ENCODE measurements at regions not wholly inside any gene's neighbourhood (a gene's known extent, or its start where the extent isn't known, plus 50 kb on each side); places are given as distances from the start of the nearest gene placed in this dataset.

DNA sequence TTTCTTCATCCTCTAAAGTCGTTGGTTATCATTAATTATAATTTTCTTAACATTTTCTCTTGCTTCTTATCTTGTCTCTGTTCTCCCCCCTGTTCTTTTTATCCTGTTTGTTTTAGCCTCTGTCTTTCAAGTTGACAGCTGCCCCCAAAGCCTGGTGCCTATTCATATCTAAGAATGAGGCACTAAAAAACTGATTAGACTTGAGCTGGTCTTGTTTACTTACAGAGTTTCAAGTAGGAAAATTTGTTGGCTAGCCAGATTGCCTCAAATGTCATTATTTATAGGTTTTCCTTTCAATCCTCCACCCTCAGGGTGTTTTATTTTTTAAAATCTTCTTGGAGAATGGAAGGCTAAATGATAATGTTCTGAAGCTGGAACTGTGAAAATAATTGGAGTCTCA, 236.0 kb downstream of the UTP18 start:
- no peak for DNase-seq

DNA sequence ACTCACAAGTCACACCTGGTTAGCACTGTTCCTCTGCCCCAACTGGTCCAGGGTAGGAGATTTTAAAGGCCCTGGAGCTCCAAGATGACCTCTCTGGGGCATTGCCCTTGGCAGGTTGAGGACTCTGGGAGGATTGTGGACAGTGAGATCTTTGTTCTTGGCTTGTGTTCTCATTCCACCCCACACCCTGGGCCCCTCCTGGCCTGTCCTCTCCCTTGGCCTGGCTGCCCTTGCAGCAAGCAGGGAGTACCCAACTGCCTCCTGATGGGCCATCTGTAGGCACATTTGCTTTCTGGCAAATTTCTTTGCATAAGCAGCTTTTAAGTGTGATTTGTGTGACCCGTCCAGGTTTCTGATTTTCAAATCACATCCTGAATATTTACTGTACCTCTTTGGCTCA, 239.6 kb downstream of the UTP18 start:
- DNase-seq: peak; percentile 94 to 96

DNA sequence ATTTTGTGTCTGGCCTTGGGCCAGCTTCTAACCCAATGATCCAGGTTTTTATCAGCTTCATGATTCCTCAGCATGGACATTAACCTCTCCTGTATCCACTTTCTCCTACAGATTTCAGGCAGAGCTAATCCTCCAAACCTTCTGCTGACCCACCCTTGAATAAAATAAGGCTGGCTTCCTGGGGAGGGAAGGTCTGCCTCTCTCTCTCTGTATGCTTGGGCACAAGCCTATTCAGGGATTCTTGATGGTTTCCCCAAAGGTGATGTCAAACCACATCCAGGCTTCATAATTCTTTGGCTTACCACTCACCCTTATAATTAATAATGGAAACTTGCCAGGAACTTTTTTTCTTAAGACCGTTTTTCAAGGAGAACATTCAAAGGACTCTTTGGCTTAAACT, 240.1 kb downstream of the UTP18 start:
- DNase-seq: no peak

DNA sequence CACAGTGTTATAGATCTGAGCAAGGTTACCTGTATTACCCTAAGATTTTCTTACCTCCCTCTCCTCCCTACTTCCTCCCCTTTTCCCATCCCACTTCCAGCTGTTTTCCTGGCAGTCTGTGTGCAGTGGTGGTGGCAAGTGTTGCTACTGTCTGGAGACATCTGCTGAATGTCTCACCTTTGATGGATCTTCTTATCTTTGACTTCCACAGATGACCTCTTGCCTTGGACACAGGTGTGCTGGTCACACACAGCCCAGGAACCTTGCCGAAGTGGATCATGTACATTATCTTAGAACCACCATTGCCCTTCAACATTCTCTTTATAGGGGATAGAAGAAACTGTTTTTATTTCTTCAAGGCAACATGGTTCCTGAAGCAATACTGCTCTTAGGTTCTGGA, 245.1 kb downstream of the UTP18 start:
- DNase-seq: no peak

DNA sequence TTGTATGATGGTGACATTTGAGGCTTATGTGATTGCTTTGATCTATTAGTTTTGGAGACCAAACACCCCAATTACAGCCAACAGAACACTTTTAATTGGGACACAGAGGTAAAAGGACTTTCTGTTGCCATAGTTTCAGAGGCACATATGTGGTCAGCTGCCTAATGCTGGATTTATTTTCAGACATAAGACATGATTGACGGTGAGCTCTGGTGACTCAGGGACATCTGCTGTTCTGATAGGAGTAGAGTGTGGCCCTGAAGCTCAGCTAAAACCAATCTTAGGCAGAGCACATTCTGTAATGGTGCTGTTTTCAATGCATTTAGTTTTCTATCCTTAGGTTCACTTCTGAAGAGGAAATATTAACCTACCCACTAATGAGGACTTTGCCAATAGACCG, 247.1 kb downstream of the UTP18 start:
- DNase-seq: no peak

DNA sequence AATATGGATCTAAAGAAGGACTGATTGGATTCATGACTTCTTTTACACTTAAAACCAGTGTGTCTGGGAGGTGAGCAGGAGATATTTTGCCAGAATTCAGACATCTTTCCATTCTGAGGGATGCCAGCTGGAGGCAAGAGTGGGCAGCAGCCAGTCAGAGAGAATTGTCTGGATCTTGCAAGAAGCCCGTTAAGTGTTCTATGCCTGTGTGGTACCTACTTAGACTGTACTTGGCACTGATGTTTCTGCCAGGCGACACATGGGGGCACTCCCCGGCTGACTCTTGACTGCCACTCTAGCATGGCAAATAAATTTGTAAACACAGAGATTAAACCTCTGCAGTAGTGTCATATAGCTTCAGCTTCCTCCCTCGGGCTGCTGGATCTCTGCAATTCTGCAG, 247.7 kb downstream of the UTP18 start:
- DNase-seq: no peak

DNA sequence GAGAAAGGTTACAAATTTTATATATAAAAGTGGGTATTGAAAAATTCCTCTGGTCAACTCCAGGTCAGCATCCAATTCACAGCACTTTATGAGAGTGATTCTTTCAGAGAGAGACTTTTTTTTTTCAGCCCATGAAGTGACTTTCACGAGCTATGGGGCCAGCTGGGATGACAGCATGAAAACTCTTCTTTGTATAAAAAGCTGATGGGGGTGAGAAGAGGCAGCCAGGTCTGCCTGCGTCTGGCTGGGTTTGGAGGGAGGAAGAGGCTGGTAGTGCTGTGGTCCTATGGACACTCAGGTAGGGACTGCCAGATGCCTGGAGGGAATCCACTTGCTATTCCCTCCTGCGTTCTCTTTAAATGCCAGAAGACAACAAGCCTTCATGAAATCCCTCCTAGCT, 250.6 kb downstream of the UTP18 start:
- peak in 1 of 2 experiments; percentile 11 for DNase-seq

DNA sequence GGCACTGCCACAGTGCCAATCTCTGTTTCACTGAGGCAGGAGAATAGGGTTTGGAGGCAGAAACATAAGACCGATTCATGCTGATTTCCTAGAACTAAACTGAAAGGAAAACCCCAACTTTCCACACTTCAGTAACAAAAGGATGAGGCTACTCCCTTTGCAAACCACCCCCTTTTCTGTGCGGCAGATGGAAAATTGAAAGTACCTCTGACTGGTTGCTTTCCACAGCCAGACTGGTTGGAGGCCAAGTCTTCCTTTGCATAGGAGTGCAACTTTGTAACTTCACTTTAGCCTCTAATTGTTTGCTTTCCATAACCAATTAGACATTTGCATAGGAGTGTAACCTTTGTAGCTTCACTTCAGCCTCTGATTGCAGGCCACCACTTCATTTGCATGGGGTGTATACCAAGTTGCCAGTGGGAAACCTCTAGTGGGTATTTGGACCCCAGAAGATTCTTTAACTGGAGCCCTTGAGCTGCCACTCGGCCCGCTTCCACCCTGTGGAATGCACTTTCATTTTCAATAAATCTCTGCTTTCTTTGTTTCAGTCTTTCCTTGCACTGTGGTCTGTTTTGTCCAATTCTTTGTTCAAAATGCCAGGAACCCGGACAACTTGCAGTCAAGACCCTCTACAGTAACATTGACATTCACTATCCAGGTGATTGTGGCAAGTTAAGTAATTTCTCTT, 252.0 kb downstream of the UTP18 start:
- no peak for DNase-seq

DNA sequence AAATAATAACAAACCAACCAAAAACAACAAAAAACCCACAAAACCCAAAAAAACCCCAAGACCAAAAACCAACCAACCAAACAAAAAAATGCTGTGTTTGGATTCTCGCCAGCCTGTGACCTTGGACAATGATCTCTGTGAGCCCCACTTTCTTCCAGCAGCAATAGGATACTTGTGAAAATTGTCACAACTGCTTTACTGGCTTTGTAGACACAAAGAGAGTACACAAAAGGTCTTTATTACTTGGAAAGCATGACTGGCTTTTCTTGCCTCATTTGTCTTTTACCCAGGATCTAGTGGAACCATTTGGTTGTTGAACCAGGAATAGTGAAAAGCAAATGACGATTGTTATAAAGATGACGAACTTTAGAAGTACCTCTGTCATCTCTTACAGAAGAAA, 256.6 kb downstream of the UTP18 start:
- no peak for DNase-seq

DNA sequence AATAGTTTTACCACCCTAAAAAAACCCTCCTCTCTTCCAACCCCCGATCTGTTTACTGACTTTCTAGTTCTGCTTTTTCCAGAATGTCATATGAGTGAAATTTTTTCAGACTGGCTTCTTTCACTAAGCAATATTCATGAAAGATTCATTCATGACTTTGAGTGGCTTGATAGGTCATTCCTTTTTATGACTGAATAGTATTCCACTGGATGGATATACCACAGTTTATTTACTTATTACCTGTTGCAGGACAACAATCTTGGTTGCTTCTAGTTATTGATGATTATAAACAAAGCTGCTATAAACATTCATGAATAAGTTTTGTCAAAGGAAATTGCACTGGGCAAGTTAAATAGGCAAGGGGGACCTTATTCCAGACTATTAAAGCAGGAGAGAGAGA, 264.2 kb downstream of the UTP18 start:
- DNase-seq: no peak

DNA sequence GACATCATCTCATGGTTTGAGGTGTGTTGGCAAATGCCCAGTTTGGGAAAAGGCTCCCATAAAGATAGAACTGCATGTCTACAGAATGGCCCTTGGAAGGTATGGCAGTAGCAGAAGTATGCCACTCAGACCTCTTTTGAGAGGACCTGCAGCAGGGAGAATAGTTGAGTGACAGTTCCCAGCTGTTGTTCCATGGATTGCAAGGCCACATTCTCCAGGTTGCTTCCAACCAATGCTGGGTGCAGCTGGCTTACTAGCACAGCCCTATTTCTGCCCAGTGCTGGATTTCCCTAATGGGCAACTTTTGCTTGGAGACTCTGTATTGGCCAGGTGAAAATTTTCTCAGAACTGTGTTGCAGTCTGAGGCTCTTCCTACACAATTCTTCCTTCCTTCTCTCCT, 266.2 kb downstream of the UTP18 start:
- DNase-seq: no peak

DNA sequence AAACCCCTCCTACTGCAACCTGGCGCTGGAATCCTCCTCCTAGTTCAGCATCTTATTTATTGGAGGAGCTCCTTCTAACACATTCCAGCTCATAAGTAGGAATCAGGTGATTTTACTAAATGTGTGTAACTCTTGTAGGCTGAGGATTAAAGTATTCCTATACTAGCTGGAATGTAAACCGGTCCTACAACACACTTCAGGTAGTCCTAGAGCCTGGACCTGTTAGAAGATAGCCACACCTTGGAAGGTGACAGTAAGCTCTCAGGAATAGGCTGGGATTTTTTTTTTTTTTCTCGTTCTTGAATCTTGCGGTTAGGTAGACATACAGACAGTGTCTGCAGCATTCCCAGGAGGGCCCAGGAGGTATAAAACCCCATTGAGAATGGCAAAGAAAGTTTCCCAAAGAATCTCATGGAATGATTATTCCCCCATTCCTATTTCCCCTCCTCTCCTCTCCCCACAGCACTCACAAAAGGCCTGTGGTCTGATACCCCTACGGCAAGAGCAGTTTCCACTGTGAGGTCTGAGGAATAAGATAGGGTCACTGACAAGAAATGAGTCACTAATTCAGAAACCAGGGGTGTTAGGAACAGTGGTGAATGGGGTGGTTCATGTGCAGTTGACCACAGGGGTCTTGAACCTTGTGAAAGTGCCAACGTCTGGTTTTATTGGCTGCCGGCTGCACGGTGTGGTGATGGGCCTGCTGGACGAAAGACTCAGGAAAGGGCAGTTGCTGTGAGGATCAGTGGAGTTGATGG, 267.1 kb downstream of the UTP18 start:
- DNase-seq: no peak

DNA sequence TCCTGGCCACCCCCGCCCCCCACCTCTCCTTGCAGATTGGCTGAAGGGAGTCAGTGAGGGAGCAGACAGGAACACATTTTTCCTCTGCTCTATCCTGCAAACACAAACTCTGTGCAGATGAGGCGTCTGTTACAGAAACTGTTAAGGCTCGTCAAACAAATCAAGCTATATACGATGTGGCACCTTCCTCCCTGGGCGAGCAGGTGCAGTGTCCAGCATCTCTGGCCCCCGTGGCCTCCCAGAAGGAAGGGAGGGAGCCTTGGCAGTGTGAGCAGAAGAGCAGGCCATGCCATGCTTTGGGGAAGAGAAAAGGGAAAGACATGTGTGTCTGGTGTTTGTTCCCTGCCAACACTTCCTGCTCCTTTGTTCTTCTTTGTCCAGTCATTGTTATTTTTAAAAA, 267.8 kb downstream of the UTP18 start:
- DNase-seq: peak; percentile 52 to 85

DNA sequence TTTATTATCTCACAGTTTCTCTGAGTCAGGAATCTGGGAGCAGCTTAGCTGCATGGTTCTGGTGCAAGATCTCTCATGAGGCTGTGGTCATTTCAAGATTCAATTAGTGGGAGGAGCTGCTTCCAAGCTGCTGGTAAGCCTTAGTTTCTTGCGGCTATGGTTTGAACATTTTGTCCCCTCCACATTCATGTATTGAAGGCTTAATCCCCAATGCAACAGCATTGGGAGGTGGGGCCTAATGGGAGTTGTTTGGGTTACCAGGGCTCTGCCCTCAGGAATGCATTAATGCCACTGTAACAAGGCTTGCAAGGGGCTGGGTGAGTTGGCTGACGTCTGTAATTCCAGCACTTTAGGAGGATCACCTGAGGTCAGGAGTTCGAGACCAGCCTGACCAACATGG, 272.9 kb downstream of the UTP18 start:
- DNase-seq: no peak

DNA sequence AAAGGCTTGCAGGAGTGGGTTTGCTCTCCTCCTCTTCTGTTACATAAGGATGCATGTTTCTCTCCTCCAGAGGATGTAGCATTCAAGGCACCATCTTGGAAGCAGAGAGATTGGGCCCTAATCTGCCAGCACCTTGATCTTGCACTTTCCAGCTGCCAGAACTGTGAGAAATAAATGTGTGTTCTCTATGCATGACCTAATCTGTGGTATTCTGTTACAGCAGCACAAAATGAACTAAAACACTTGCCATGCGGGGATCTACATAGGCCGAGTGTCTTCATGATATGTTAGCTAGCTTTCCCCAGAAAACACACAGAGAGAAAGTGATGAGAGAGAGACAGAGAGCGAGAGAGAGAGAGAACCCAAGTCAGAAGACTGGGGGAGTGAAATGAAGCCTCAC, 273.5 kb downstream of the UTP18 start:
- DNase-seq: no peak

DNA sequence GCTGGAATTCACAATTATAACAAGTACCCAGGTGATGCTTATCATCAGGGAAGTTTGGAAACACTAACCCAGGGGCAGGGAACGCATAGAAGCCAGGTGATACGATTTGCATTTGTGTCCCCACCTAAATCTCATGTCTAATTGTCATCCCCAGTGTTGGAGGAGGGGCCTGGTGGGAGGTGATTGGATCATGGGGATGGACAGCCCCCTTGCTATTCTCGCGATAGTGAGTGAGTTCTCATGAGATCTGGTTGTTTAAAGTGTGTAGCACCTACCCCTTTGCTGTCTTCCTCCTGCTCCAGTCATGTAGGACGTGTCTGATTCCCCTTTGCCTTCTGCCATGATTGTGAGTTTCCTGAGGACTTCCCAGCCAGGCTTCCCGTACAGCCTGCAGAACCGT, 276.3 kb downstream of the UTP18 start:
- DNase-seq: no peak

DNA sequence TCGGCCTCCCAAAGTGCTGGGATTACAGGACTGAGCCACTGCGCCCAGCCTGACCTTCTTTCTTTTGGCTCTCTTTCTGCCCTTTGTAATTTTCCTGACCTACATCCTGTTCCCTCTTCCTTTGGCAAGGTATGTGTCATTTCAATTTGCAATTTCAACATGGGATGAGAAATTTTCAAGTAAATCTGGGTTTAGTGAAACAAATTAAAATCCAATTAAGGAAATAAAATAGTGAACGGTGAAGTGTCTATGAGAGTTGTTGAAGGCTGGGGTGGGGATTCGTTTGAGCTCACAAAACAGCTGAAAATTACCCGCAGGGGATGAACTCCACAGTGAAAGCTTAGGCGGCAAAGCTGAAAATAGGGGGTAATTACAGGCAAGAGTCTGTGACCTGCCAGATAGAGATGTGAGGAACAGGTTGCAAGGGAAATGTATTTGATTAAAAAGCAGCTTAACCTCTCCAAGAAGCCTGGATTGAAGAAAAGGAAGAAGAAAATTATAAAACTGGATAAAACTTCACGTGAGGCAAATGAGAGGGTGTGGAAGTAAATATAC, 277.7 kb downstream of the UTP18 start:
- peak in 1 of 2 experiments; percentile 29 for DNase-seq

DNA sequence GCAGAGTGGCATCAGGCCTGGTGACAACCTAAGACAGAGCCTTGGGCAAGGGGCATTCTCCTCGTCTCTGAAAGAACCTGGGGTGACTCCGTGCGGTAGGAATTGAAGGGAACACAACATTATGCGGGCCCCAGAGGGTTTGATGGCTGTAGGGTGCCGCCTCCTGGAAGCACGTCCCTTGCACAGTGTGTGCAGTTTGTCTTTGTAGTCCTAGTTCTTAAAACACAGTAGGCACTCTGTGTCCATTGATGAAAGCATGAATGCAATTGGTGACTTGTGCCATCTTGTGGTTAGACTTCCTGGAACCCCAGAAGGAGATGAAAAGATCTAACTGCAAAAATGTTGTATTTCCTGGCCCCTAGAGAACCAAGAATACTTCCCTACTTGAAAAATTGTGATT, 279.8 kb downstream of the UTP18 start:
- DNase-seq: no peak

DNA sequence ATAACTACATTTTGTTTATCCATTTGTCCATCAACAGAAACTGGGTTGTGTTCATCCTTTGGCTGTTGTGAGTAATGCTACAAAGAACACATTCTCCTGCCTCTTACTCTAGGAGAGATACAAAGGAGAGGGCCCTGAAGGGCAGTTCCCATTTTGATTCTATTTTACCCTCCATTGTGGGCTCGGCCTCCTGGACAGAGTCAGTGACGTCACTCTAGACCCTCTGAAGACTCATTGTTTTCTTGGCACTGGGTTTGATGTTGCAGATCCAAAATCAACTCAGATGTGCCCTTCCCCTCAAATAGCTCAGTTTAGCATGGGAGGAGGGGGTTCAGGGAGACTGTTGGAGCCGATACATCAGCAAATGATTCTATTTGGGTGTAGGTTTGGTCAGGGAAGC, 280.9 kb downstream of the UTP18 start:
- no peak for DNase-seq

DNA sequence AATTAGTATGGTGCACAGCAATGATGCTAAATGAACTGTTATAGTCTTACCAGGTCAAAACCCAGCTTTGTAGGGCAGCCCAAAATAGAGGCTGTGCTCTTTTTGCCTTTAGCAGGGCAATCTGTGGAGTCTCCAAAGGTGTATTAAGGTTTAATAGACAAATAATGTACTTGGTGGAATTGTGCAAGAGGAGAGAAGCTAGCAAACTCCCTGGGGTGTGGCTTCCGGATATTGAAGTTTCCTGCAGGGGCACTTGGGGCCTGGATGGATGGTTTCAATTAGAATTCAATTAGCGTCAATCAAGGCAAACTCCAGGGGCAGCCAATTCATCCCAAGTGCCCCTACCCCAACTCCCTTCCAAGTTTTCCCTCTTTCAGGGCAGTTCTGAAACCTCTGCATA, 285.8 kb downstream of the UTP18 start:
- no peak for DNase-seq

DNA sequence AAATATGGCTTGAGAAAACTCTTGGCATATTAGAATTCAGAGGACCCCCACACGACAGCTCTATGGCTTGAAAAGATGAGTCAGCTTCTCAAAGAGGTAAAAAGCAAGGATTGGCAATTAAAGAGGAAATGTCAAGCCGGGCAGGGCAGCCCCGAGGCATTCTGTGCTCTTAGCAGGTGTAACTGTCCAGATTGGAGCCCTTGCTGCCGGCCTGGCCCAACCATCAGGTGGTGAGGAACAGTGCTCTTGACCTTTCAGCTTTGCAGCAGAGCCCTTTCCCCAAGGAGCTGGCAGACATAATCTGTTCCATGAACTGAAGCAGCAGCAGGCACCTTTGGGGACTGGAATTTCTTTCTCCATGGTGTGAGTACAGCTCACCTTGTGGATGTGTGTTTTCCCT, 287.8 kb downstream of the UTP18 start:
- DNase-seq: no peak

DNA sequence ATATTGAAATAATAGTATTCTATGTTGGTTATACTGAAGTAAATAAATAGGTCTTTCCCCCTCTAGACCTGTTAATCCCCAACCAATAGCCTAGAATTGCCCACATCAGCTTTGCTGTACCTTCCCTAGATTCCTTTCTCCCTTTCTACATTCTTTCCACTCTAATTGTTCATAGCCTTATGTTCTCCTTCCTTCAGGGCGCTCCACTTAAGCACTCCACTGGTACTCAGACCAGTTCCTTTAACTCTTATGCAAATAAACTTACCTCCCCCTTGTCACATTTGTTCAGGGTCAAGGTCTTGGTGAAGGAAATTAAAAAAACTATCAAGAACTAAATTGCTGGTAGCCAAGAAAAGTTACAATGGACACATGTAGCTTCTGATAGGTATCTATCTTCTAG, 294.8 kb downstream of the UTP18 start:
- no peak for DNase-seq

DNA sequence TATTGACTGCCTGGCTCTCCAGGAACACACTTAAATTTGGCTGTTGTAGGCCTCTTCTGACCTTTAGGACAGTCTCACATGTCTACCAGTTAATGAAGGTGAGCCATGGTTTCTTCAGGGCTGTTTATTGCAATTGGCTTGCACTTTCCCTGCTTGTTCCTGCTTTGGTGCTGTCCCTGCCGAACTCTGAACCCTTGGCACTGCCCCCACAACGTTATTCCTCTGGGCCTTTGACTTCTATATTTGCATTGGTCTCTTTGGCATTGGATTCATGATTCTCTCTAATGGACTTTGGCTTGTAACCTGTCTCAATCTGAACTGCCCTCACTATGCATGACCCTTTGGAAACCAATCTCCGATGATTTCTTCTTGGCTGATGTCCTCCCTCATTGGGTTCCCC, 299.4 kb downstream of the UTP18 start:
- DNase-seq: no peak

DNA sequence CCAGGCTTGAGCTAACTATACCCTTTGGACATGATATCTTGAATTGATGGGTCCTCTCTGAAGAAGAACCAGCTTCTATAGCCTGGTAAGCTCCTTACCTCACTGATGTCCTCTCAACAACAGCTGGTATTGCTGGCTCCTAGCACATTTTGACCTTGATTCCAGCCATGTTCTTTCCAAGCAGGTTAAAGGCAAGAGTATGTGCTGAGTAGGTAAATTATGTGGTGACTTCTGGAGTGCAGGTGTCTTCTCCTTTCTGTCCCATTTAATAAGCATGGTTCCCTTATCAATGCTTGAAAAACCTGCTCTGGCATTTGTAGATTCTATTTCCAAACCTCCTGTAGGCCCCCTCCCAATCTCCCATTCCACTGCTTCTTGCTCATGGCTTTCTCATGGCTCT, 300.1 kb downstream of the UTP18 start:
- DNase-seq: no peak

DNA sequence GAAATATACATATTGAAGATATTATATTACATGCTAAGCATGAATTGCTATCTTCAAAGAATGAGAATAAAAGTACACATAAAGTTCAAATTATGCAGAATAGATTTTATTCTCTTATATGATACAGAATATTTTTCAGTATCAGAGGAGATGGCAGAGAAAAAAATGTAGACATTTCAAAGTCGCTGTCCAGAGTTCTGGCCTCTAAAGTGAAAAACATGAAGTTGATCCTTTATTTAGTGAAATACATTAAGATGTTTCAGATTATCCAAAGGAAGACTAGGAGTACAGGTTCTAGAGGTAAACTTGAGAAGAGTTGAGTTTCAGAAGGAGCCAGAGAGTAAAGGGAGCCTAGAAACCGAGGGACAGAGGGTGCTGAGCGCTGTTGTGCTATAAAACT, 303.6 kb downstream of the UTP18 start:
- no peak for DNase-seq
